NB4 (cell line): ENCODE measurements at regions not wholly inside any gene's neighbourhood (a gene's known extent, or its start where the extent isn't known, plus 50 kb on each side); places are given as distances from the start of the nearest gene placed in this dataset.

Experiments
- MYC ChIP-seq: IDR thresholded peaks from 2 replicates; pipeline ENCODE4 v1.6.1; 2011; ENCODE audit warnings: low read depth, low read length
- TF ChIP-seq, protein P1 (sequence below): IDR thresholded peaks from one replicate; pipeline ENCODE4 v1.5.1; 2012; ENCODE audit warnings: low read depth, low read length
- TF ChIP-seq, protein P2 (sequence below): IDR thresholded peaks from 2 replicates; pipeline ENCODE4 v1.6.1; 2011; ENCODE audit warnings: low read depth, low read length

DNA sequence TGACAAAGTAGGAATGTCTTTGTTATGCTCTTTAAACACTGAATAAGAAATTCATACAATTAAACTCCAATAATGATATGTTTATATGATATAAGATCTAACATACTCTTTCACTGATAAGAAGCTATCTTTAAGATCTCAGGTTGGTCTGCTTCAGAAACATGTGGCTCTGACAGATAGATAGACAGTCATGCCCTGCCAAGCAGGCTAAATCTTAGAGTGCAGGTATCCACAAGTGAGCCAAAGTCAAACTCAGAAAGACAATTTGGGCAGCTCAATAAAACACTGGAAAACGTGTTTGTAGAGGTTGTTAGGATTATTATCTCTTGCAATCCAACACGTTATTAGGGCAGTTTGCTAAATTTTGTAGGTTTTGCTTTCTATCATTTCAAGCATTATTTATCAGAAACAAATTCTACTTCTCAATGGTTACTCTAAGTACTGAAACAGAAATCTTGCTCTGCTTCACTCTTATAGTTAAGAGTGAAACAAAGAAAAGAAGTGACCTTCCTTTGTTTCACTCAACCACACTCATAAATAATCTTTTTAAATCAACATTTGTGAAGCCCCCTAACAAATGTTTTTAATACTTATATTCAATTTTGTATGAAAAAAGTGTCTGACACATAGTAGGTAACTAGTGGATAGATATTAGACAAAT is 1255.6 kb downstream of the DIAPH3 start:
- TF ChIP-seq, protein P1, sequence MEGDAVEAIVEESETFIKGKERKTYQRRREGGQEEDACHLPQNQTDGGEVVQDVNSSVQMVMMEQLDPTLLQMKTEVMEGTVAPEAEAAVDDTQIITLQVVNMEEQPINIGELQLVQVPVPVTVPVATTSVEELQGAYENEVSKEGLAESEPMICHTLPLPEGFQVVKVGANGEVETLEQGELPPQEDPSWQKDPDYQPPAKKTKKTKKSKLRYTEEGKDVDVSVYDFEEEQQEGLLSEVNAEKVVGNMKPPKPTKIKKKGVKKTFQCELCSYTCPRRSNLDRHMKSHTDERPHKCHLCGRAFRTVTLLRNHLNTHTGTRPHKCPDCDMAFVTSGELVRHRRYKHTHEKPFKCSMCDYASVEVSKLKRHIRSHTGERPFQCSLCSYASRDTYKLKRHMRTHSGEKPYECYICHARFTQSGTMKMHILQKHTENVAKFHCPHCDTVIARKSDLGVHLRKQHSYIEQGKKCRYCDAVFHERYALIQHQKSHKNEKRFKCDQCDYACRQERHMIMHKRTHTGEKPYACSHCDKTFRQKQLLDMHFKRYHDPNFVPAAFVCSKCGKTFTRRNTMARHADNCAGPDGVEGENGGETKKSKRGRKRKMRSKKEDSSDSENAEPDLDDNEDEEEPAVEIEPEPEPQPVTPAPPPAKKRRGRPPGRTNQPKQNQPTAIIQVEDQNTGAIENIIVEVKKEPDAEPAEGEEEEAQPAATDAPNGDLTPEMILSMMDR, result no peak
- TF ChIP-seq MYC, result no peak
- TF ChIP-seq, protein P2, sequence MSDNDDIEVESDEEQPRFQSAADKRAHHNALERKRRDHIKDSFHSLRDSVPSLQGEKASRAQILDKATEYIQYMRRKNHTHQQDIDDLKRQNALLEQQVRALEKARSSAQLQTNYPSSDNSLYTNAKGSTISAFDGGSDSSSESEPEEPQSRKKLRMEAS, result no peak
